HG03575 (cell line): ENCODE measurements at regions not wholly inside any gene's neighbourhood (a gene's known extent, or its start where the extent isn't known, plus 50 kb on each side); places are given as distances from the start of the nearest gene placed in this dataset.

ENCODE experiments used
- ATAC-seq: cut with Tn5 transposase; IDR thresholded peaks from one replicate; pipeline ENCODE4 v1.9.1; 2021; ENCODE audit not compliant: unreplicated experiment, insufficient number of reproducible peaks, low FRiP score; ENCODE audit errors: extremely low read depth

DNA sequence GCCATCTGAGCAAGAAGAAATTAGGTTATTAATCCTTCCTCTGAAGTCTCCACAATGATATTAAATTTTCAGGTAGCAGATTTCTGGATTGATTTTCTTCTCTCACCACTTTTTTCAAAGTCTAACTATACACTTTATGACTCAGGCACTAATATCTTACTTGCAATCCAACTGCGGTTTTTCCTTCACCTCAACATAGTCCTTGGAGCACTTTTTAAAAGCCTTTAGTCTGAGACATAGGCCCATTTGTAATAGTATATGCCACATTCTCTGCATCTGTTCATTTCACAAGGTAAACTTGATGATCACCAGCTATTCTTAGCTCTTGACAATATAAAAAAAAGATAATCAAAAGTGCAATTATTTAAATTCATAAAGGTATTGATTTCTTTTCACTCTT is 55.9 kb upstream of the EDNRA start:
- no peak for ATAC-seq

DNA sequence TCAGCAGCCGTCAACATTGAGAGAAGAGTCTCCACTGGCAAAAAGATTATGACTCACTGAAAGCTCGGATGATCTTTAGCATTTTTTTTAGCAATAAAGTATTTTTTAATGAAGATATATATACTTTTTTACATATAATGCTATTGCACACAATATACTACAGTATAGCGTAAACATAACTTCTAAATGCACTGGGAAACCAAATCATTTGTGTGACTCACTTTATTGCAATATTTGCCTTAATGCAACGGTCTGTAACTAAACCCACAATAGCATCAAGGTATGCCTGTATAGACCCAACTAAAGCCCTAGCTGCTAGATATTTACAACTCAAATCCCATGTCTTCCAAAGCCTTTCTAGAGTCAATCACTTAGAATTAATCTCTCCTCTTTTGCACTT is 52.3 kb upstream of the EDNRA start:
- ATAC-seq: no peak

DNA sequence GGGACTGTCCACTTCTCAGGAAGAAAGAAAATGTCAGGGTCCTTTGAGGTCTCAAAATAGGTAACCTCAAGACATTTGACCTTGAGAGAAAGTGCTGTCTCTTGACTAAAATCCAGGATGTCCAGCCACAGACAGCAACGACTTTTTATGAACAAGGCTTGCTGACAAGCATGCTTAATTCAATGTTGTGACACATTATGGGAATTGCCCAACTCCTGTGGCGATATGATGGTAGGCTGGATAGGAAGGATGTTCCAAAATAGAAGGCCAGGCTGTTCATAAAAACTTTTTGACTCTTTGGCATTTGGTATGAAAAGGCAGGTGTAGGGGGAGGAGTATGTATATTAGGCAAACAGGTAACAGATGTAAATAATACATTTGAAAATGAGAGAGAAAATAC is 50.8 kb upstream of the EDNRA start:
- no peak for ATAC-seq
